ENCODE measurements at regions not wholly inside any gene's neighbourhood (a gene's known extent, or its start where the extent isn't known, plus 50 kb on each side); places are given as distances from the start of the nearest gene placed in this dataset.
"Not testable (repeated sequence)": the region's sequence is repeated elsewhere in the genome, so short reads cannot be mapped to it uniquely, and the experiment has no call there.

- Mint-ChIP-seq H3K36me3 (no peaks in the 10 kb centered on the region), H3K4me3 (no peak overlapping the region), H3K27me3 (no peaks in the 10 kb centered on the region), H3K9me3 (no peaks in the 10 kb centered on the region), H3K27ac (no peak overlapping the region), H3K4me1 (ENCODE audit: unreplicated experiment) (no peaks in the 10 kb centered on the region)
- DNase-seq (ENCODE audit: extremely low spot score, unreplicated experiment), result no peak
- TF ChIP-seq CTCF (conservative IDR thresholded peaks at IDR 0.05), result no peak
Measured at GRCh38 chr2:167652401-167652800, 595.0 kb downstream of the STK39 start.

GRCh38 chr2:167651406-167652151 is 595.8 kb downstream of the STK39 start:
- DNase-seq (ENCODE audit: extremely low spot score, unreplicated experiment), result no peak
- no peak overlapping the region for H3K4me3 Mint-ChIP-seq
- H3K9me3 Mint-ChIP-seq, result no peaks in the 10 kb centered on the region
- H3K27ac Mint-ChIP-seq, result no peak overlapping the region
- TF ChIP-seq CTCF (conservative IDR thresholded peaks at IDR 0.05), result no peak
- no peaks in the 10 kb centered on the region for H3K36me3 Mint-ChIP-seq
- H3K4me1 Mint-ChIP-seq (ENCODE audit: unreplicated experiment), result no peaks in the 10 kb centered on the region
- no peaks in the 10 kb centered on the region for H3K27me3 Mint-ChIP-seq

GRCh38 chr2:167646557-167646956 is 600.8 kb downstream of the STK39 start:
- DNase-seq (ENCODE audit: extremely low spot score, unreplicated experiment), result no peak
- TF ChIP-seq CTCF (conservative IDR thresholded peaks at IDR 0.05), result no peak
- Mint-ChIP-seq H3K4me1 (ENCODE audit: unreplicated experiment) (no peaks in the 10 kb centered on the region), H3K27me3 (no peaks in the 10 kb centered on the region), H3K36me3 (no peaks in the 10 kb centered on the region), H3K9me3 (no peaks in the 10 kb centered on the region), H3K27ac (no peak overlapping the region), H3K4me3 (no peak overlapping the region)

- H3K27me3 Mint-ChIP-seq, result no peaks in the 10 kb centered on the region
- H3K4me3 Mint-ChIP-seq, result no peak overlapping the region
- DNase-seq (ENCODE audit: extremely low spot score, unreplicated experiment), result no peak
- TF ChIP-seq CTCF (conservative IDR thresholded peaks at IDR 0.05), result no peak
- H3K4me1 Mint-ChIP-seq (ENCODE audit: unreplicated experiment), result no peaks in the 10 kb centered on the region
- no peak overlapping the region for H3K27ac Mint-ChIP-seq
- no peaks in the 10 kb centered on the region for H3K36me3 Mint-ChIP-seq
- peaks cover 8% of the 10 kb centered on the region for H3K9me3 Mint-ChIP-seq
Measured at GRCh38 chr2:167640096-167640495, 607.3 kb downstream of the STK39 start.

- Mint-ChIP-seq H3K36me3 (no peaks in the 10 kb centered on the region), H3K4me3 (no peak overlapping the region), H3K27ac (no peak overlapping the region), H3K9me3 (peaks cover 9% of the 10 kb centered on the region), H3K27me3 (no peaks in the 10 kb centered on the region), H3K4me1 (ENCODE audit: unreplicated experiment) (no peaks in the 10 kb centered on the region)
- no peak for TF ChIP-seq CTCF (conservative IDR thresholded peaks at IDR 0.05)
- no peak for DNase-seq (ENCODE audit: extremely low spot score, unreplicated experiment)
Measured at GRCh38 chr2:167637741-167638140, 609.7 kb downstream of the STK39 start.

- not testable (repeated sequence) for H3K4me3 Mint-ChIP-seq; H3K36me3 Mint-ChIP-seq; H3K27ac Mint-ChIP-seq; H3K27me3 Mint-ChIP-seq; H3K9me3 Mint-ChIP-seq; DNase-seq (ENCODE audit: extremely low spot score, unreplicated experiment); H3K4me1 Mint-ChIP-seq (ENCODE audit: unreplicated experiment)
Measured at GRCh38 chr2:167632271-167632670, 615.1 kb downstream of the STK39 start.
